Activated B cell treated with CpG ODN at 0.5 μM for 24 hours (primary cell): ENCODE measurements at regions not wholly inside any gene's neighbourhood (a gene's known extent, or its start where the extent isn't known, plus 50 kb on each side); places are given as distances from the start of the nearest gene placed in this dataset.

Experiments used
- ATAC-seq: fragments of 200-7000 bp; cut with Tn5 transposase; one replicate; pipeline ENCODE4 v1.10.0; 2021; ENCODE audit warnings: low read depth, mild to moderate bottlenecking, moderate library complexity
- CTCF ChIA-PET: fragments of 350-600 bp; sonication (Branson Sonifier 250); formaldehyde crosslinking; loops from one replicate; lab custom pipeline; 2021; ENCODE audit warnings: antibody characterized with exemption; lab: Charles Lee
- POLR2A ChIA-PET: fragments of 350-600 bp; sonication (Branson Sonifier 250); formaldehyde crosslinking; loops from one replicate; lab custom pipeline; 2021; ENCODE audit warnings: antibody characterized with exemption; lab: Charles Lee
- DNase-seq: peaks from one replicate; pipeline ENCODE4 v3.0.0; 2022
- H3K27ac Mint-ChIP-seq: one replicate; pipeline ENCODE4 v1.8.0; 2020; ENCODE audit warnings: mixed read lengths
- H3K27me3 Mint-ChIP-seq: one replicate; pipeline ENCODE4 v1.8.0; 2021; ENCODE audit warnings: mixed read lengths
- H3K36me3 Mint-ChIP-seq: one replicate; pipeline ENCODE4 v1.8.0; 2021; ENCODE audit warnings: low read depth, mixed read lengths
- H3K4me1 Mint-ChIP-seq: one replicate; pipeline ENCODE4 v1.8.0; 2021; ENCODE audit warnings: mixed read lengths
- H3K4me3 Mint-ChIP-seq: one replicate; pipeline ENCODE4 v1.8.0; 2020; ENCODE audit warnings: mild to moderate bottlenecking, mixed read lengths
- H3K9me3 Mint-ChIP-seq: one replicate; pipeline ENCODE4 v1.8.0; 2020; ENCODE audit warnings: mixed read lengths
- intact Hi-C: fragments of 100-400 bp; cut with micrococcal nuclease; formaldehyde crosslinking; loops from one replicate; pipeline ENCODE4 v1.15.1; 2024
- TF ChIP-seq, protein P1 (sequence below): fragments of 200-600 bp; IDR thresholded peaks from one replicate; pipeline ENCODE4 v1.8.0; 2022; ENCODE audit warnings: antibody characterized with exemption, mild to moderate bottlenecking

DNA sequence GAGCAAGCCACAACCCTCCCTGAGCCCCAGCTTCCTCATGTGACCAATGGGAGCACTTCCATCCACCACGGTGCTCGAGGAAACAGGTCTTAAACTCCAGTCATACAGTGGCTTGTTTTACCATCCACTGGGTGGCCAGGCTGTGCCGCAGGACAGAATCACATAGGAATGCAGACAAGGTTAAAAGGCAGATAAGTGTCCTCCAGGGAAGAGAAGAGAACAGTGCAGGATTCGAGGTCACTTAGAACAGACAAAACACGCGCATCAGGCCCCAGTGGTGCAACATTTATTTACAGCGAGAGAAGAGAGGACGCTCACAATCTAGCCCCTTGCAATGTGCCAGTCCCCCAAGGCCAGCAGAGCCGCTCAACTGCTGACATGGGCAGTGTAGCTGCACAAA is 92.8 kb downstream of the TMEM130 start:
- CTCF ChIA-PET, result no interaction called here
- POLR2A ChIA-PET, result no interaction called here

DNA sequence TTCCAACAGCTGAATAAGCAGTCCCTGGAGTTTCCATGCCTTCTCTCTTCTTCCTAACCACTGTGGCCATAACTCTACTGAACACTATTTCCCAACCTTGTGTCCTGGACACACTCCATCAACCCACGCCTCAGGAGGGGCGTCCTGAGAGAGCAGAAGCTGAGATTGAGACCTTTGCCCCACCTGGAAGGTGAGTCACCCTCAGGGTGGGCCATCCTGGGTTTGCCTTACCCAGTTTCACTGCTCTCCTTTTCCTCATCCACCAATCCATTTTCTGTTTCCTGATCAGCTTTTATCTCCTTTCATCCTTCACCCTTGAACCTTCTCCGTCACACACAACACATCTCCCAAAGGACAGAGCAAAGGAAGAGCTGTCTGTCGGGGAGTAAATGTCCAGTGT is 91.4 kb downstream of the TMEM130 start:
- DNase-seq (no peak), ATAC-seq (no peak)
- POLR2A ChIA-PET, result no interaction called here
- CTCF ChIA-PET, result no interaction called here
- Mint-ChIP-seq H3K36me3 (no peaks in the 10 kb centered on the region), H3K27me3 (peaks cover 14% of the 10 kb centered on the region), H3K4me1 (no peaks in the 10 kb centered on the region), H3K27ac (no peak overlapping the region), H3K9me3 (no peaks in the 10 kb centered on the region), H3K4me3 (no peak overlapping the region)
- intact Hi-C loops, result no loop called here
- TF ChIP-seq, protein P1, sequence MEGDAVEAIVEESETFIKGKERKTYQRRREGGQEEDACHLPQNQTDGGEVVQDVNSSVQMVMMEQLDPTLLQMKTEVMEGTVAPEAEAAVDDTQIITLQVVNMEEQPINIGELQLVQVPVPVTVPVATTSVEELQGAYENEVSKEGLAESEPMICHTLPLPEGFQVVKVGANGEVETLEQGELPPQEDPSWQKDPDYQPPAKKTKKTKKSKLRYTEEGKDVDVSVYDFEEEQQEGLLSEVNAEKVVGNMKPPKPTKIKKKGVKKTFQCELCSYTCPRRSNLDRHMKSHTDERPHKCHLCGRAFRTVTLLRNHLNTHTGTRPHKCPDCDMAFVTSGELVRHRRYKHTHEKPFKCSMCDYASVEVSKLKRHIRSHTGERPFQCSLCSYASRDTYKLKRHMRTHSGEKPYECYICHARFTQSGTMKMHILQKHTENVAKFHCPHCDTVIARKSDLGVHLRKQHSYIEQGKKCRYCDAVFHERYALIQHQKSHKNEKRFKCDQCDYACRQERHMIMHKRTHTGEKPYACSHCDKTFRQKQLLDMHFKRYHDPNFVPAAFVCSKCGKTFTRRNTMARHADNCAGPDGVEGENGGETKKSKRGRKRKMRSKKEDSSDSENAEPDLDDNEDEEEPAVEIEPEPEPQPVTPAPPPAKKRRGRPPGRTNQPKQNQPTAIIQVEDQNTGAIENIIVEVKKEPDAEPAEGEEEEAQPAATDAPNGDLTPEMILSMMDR, result no peak

More for the DNA sequence above, 92.8 kb downstream of the TMEM130 start:
- no peaks in the 10 kb centered on the region for H3K9me3 Mint-ChIP-seq
- ATAC-seq, result no peak
- no peak overlapping the region for H3K27ac Mint-ChIP-seq
- DNase-seq, result no peak
- H3K4me1 Mint-ChIP-seq, result peaks cover 2% of the 10 kb centered on the region
- H3K27me3 Mint-ChIP-seq, result peaks cover 22% of the 10 kb centered on the region
- intact Hi-C loops, result no loop called here
- TF ChIP-seq, protein P1, result no peak
- no peaks in the 10 kb centered on the region for H3K36me3 Mint-ChIP-seq
- H3K4me3 Mint-ChIP-seq, result no peak overlapping the region

- ATAC-seq (no peak), DNase-seq (no peak)
- Mint-ChIP-seq H3K9me3 (no peaks in the 10 kb centered on the region), H3K4me1 (no peaks in the 10 kb centered on the region), H3K36me3 (no peaks in the 10 kb centered on the region), H3K27me3 (peaks cover 20% of the 10 kb centered on the region), H3K4me3 (no peak overlapping the region), H3K27ac (no peak overlapping the region)
- intact Hi-C loops, result no loop called here
- ChIA-PET CTCF (no interaction called here), POLR2A (interaction anchor here (0.6 kb wide), 2 partner anchors 39 to 330 kb away, joined by 4 to 5 read pairs; no protein-coding TSS in a partner anchor)
- TF ChIP-seq, protein P1, result no peak
Observed at GRCh38 chr7:98779800-98780587, 89.8 kb downstream of the TMEM130 start.

DNA sequence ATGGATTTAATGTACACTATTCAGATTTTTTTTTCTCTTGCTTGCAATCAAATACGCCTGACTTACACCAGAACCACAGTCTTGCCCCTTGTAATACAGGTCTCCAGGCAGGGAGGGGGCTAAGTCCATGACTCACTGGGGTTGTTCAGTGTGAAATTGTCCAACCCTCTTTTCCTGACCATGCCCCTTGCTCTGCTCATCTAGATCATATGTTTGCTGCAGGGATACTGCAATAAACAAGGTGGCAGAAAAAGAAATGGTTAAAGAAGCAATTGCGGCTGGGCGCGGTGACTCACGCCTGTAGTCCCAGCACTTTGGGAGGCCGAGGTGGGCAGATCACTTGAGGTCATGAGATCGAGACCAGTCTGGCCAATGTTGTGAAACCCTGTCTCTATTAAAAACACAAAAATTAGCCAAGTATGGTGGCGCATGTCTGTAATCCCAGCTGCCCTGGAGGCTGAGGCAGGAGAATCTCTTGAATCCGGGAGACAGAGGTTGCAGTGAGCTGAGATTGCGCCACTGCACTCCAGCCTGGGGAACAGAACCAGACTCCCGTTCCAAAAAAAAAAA is 85.5 kb downstream of the TMEM130 start:
- Mint-ChIP-seq H3K4me3 (no peak overlapping the region), H3K27me3 (peaks cover 31% of the 10 kb centered on the region), H3K27ac (no peak overlapping the region), H3K4me1 (no peaks in the 10 kb centered on the region), H3K9me3 (no peaks in the 10 kb centered on the region), H3K36me3 (no peaks in the 10 kb centered on the region)
- DNase-seq (no peak), ATAC-seq (no peak)
- CTCF ChIA-PET, result no interaction called here
- POLR2A ChIA-PET, result no interaction called here
- intact Hi-C loops, result no loop called here
- TF ChIP-seq, protein P1, result no peak

- Mint-ChIP-seq H3K27me3 (peaks cover 27% of the 10 kb centered on the region), H3K36me3 (no peaks in the 10 kb centered on the region), H3K9me3 (no peaks in the 10 kb centered on the region), H3K27ac (no peak overlapping the region), H3K4me1 (no peaks in the 10 kb centered on the region), H3K4me3 (no peak overlapping the region)
- intact Hi-C loops, result no loop called here
- ATAC-seq, result no peak
- ChIA-PET CTCF (no interaction called here), POLR2A (no interaction called here)
- DNase-seq, result no peak
- TF ChIP-seq, protein P1, result no peak
Observed at GRCh38 chr7:98785929-98786571, 83.8 kb downstream of the TMEM130 start.
